ENCODE measurements at regions not wholly inside any gene's neighbourhood (a gene's known extent, or its start where the extent isn't known, plus 50 kb on each side); places are given as distances from the start of the nearest gene placed in this dataset.

DNA sequence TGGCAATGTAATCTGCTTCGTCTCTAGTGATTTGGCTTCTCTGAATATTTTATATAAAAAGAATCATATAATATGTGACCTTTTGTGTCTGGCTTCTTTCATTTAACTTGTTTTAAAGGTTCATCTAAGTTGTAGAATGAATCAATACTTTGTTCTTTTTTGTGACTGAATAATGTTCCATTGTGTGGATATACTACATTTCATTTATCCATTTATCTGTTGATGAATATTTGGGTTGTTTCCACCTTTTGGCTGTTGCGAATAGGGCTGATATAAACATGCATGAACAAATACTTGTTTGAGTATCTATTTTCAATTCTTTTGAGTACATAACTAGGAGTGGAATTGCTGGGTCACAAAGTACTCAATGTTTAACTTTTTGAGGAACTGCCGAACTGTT lies 63.8 kb upstream of the TNP1 start:
- DNase-seq = no peak

DNA sequence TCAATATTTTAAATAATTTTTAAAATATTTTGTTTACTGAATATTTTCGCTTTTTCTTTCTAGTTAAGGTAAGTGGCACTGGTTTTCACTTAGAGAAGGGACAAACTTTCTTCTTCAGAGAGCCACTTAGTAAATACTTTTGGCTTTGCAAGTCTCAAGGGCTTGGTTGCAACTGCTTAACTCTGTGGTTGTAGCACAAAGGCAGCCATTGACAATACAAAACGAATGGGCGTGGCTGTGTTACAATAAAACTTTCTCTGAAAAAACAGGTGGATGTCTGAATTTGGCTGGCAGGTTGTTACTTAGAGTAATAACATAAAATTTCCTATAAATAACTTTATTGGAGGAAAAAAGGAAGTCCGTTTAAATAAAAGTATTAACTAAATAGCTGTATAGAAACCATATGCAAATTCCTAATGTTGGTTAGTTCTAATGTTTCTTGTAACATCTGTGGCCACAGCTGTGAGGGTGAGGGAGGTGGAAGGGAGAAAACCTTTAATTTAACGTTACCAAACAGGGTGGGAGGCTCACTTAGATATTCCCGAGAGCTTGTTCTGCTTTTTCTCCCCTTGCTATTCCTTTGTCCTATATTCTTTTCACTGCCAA lies 62.4 kb upstream of the TNP1 start:
- DNase-seq = no peak

DNA sequence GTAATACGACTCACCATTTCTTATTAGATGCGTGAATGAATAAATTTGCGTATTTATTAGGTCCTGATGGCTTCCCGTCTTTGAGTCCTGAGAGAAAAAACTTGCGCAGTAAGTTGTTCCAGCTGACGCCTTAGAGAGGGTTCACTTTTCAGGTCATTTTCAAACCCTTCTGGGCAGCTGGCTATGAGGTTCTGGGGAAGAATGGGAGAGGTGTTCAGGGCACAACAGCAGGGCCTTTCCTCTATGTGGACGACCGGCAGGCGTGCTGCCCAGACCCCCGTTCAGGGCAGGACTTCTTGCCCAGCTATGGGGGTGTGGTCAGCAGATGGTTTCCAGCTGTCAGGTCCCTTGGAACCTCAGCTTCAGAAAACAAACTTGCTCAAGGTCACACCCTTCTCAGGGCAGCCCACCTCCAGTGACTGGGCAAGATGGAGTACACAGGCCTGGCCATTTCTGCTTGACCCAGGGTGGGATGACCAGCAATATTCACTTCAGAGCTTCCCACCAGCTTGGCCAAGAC lies 61.1 kb upstream of the TNP1 start:
- DNase-seq = no peak

DNA sequence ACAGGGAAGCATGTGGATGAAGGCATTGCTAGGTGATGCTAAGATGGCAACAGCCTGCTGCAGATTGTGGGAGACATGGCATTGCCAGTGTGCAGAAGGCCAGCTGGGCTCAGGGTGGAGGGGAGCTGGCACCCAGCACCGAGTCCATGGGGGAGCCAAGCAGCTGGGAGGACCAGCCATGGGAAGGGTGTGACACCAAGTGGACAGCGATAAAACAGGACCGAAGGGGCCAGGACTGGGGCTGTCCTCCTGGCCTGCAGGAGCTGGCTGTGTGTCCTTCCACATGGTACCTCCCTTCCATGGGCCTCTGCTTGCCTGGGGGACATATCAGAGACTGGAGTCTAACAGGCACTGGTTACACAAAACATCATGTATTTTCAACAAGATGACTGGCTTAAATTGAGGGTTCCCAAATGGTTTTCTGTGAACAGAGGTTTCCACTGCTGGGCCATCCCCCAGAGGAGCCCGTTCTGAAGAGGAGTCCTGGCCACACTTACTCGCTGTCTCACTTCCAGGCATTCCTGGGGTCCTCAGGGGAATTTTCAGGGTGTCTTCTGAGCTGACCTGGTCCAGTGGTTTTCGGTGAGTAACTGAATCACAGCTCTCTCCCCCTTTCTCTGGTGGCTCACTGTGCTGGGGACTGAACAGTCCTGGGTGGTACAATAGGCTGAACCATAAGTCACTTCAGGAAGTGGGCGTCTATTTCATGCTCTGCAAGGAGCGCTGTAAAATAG lies 60.4 kb upstream of the TNP1 start:
- peak in 5 of 56 donors; percentile 1 to 32 (median 4) for DNase-seq

DNA sequence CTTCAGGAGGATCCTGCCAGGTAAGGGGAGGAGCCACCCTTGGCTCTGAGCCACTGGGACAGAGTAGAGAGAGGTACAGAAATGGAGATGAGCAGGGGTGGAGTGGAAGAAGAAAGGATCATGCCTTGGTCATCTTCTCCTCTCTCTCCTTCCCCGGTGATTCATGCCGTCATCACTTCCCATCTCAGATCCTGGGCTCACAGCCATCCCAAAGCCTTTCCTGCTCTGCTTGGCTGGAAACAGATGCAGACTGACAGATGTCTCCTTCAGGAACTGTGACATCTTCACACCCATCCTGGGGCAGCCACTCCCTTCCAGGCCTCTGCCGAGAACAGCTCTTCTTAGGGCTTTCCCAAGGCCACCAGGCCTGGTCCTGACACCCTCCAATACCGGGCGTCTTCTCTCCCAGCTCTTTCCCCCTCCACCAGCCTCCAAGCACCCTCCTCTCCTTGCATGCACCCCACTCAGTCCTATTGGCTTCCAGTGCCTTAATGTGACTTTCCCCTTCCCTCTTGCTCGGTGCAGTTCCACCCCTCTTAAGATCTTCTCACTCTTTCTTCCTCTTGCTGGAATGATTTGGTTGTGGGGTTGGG lies 58.3 kb upstream of the TNP1 start:
- no peak for DNase-seq

DNA sequence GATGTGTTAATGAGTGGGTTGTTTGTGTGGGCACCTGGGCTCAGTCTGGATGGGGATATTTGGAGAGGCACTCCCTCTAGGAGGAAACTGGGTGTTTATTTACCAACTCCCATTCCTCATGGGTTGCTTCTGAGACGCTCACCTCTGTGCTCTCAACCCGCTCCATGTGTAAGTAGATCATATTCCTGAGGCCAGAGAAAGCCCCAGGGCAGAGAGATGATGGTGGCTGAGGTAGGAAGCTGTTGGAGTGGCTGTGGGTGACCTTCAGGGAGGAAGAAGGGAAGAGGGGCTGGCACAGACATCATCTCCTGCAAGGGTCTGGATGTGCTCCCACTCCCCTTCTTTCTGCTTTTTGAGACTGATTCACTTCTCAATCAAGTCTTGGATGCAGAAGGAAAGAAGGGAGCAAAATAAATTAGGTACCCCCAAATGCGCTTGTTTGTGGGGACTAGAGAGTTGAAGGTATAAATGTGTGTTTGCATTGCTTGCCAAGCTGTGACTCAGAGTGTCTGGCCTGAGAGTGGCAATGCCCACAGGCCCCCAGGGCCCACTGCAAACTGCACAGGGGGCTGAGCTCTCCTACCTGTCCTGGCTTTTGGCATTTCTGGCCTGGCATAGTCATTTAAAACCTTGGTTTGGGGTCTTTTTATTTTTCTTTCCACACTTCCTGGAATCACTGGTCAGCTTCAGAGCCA lies 57.2 kb upstream of the TNP1 start:
- DNase-seq = no peak

DNA sequence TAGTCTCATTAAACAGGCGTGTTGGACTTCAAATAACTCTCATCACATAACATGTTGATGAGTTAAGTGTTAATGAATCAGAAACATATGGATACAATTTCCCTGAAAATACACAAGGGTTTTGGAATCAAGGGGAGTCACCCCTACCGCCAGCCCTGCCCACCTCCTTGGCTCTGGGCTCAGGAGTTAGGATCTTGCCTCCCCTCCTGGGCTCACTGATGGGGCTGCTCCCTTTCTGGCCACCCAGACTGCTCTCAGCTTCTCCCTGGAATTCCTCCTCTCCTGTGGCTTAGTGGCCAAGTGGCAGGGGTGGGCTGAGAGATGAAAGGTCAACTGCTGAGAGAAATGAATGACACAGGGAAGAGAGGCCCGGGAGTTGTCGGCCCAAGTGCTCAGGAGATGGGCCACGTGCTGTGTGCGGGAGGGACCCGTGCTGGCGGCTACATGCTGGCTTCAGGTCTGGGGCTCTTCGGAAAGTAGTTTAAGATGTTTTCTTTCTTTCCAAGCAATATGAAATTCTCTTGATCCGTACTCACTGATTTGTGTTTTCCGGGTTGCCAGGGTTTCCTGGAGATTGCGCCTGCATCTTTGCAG lies 55.8 kb upstream of the TNP1 start:
- DNase-seq = no peak

DNA sequence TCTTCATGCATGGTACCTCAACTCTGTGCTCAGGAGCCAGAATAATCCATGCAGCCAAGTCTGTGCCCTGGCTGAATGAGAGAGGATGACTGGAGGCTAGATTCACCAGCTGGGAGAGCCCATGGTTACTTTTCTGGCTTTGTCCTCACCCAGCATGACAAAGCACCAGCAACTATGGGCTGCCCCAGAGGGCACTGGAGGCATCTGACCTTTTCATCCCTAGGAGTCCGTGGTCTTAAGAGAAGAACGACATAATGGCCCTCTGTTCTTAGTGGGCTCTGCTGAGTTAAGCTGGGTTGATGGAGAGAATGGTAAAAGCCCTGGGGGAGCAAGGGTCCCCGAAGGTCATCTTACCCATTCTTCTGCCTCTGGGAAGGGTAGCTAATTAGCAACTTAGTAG lies 54.6 kb upstream of the TNP1 start:
- no peak for DNase-seq

DNA sequence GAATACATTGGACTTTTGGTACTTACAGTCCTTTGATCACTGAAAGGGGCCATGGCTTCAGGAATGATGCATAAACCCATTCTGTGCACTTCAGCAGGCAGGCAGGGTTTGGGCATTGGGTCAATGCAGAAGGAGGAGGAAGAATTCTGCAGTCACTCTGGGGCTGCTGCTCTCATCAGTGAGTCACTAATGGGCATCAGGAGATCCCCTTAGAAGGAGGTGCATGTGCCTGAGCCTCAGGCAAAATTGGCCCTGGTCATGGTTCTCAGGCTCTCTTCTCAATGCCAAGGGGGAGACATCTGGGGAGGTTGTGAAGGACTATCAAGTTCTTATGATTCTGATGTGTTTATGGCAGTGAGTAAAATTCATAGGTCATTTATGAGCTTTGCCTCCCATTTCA lies 52.0 kb upstream of the TNP1 start:
- no peak for DNase-seq

DNA sequence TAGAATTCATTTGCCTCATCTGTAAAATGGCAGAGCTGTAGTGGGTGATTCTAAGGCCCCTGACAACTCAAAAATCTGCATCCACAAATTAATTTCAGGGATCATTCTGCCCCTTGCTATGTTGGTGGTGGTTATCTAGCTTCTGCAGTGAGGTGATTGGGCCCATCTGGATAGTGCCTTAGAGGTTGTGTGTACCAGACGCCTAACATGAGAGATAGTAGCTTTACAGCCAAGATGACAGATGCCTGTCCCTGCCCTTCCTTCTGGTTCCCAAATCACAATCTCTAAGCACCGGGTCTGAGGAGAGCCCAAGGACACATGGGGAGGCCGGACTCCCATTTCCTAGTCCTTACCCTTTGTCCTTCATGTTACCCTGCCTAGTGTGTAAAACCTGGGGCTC lies 51.1 kb upstream of the TNP1 start:
- no peak for DNase-seq

DNA sequence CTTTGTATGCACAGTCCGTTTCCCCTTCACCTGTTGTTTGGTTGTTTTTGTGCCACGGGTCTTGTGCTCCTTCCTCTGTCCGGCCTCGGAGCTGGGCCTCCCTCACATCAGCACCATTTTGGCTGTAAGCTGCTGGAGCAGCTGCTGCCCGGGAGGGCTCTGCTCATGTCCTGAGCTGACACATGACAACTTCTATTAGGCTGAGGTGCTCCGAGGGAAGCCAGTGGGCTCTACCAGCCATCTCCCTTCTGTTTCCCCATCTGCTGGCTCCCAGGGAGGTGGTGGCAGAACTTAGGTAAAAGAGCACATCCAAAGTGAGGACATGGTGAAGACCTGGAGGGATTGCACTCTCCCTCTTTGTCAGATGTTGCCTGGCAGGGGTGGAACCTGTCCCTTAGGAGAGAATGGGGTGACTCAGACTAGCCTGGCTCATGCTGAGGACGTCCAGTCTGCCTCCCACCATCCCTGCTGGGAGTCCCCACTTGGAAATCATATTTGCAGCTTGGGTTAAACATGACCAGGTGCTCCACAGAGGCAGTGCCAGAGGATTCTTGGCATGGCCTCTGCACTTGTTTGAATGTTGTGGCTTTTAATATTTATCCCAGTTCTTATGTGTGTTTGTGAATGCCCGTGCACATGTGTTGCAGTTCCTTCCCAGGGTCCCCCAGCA lies 49.8 kb upstream of the TNP1 start:
- no peak for DNase-seq

Data from nucleus accumbens (tissue), 56 donors.